ENCODE measurements at regions not wholly inside any gene's neighbourhood (a gene's known extent, or its start where the extent isn't known, plus 50 kb on each side); places are given as distances from the start of the nearest gene placed in this dataset.

DNA sequence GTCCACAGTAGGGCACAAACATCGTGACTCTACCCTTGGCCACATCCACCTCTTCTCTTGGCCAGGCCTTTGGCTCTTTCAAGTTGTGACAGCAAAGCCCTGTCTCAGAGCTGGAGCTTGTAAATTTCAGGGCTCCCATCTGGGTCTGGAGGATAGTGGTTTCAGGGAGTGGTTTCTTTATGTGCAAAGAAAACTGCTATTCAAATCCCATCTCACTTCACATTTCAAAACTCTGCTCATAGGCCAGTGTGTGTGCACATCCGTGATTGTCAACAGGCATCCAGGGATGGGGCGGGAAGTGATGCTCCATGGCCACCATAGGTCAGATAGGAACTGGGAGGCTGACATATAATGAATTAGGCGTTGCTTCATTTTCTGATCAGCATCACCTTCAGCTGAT is 107.8 kb upstream of the IL12B start:
- Histone ChIP-seq H3K4me3 (no peak overlapping the region), H3K27me3 (no peaks in the 10 kb centered on the region), H3K27ac (no peak overlapping the region), H3K4me1 (peaks cover 0 to 24% (median 0%) of the 10 kb centered on the region in 9 donors), H3K9me3 (no peaks in the 10 kb centered on the region), H3K36me3 (no peaks in the 10 kb centered on the region)
- WGBS, 2 donors: 76 to 92% methylated on average over 4 of the region's 4 CpGs
- TF ChIP-seq, protein P1, sequence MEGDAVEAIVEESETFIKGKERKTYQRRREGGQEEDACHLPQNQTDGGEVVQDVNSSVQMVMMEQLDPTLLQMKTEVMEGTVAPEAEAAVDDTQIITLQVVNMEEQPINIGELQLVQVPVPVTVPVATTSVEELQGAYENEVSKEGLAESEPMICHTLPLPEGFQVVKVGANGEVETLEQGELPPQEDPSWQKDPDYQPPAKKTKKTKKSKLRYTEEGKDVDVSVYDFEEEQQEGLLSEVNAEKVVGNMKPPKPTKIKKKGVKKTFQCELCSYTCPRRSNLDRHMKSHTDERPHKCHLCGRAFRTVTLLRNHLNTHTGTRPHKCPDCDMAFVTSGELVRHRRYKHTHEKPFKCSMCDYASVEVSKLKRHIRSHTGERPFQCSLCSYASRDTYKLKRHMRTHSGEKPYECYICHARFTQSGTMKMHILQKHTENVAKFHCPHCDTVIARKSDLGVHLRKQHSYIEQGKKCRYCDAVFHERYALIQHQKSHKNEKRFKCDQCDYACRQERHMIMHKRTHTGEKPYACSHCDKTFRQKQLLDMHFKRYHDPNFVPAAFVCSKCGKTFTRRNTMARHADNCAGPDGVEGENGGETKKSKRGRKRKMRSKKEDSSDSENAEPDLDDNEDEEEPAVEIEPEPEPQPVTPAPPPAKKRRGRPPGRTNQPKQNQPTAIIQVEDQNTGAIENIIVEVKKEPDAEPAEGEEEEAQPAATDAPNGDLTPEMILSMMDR (IDR thresholded peaks at IDR 0.05): no peak
- DNase-seq: no peak
- intact Hi-C loops (cut with DNase I): loop anchor here in 1 of 10 donors (5.0 kb wide), 1 partner anchor 106 kb away; the partner anchor contains the start of gene IL12B
- ATAC-seq: no peak

DNA sequence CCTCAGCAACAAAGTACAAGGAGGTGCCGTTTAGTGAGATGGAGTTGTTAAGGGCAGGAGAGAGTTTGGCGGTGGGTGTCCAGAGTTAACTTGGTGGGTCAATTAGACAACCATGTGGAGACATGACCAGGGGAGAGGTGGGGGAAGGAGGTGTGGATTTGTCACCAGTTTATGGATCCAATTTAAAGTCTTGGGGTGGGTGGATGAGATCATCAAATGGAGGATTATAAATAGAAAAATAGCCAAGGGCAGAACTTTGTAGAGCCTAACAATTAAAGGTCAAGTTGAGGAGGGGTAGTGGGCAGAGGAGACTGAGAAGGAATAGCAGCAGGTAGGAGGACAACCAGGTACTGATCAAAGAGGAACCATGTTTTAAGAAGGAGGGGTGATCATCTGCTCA is 108.7 kb upstream of the IL12B start:
- 92 to 96% methylated on average over 2 of the region's 2 CpGs for WGBS, 2 donors
- intact Hi-C loops (cut with DNase I): loop anchor here in 1 of 10 donors (5.0 kb wide), 1 partner anchor 107 kb away; the partner anchor contains the start of gene IL12B

DNA sequence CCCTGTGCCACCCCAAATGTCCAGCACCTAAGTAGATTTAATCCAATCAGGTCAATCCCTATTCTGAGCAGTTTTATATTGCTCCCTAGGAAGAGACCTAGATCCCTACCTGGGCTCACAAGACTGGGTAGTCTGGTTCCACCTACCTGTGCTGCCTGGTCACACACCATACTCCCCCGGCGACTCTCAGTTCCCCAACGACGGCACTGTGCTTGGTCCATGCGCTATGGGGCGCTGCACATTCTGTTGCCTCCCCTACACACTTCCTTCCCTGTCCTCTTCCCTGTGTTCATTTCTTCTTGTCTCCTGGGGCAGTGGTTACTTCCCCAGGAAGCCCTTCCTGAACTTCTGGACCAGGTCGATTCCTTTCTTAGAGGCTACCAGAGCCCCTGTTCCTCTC is 109.9 kb upstream of the IL12B start:
- no peak overlapping the region for H3K4me3 ChIP-seq
- WGBS, 2 donors: 71 to 72% methylated on average over 7 of the region's 7 CpGs
- intact Hi-C loops (cut with DNase I): loop anchor here in 8 of 10 donors (5.0 to 10.0 kb wide), 8 partner anchors 215 to 547 kb away; partner anchors contain the start of gene ADRA1B (in 4 of the 8)
- no peaks in the 10 kb centered on the region for H3K36me3 ChIP-seq
- DNase-seq (no peak), ATAC-seq (no peak)
- TF ChIP-seq, protein P1 (IDR thresholded peaks at IDR 0.05): no peak
- H3K4me1 ChIP-seq: peaks cover 0 to 24% (median 0%) of the 10 kb centered on the region in 9 donors
- no peaks in the 10 kb centered on the region for H3K27me3 ChIP-seq
- H3K9me3 ChIP-seq: no peaks in the 10 kb centered on the region
- H3K27ac ChIP-seq: no peak overlapping the region

More for the DNA sequence above, 108.7 kb upstream of the IL12B start:
- Histone ChIP-seq H3K4me1 (peaks cover 0 to 24% (median 0%) of the 10 kb centered on the region in 9 donors), H3K36me3 (no peaks in the 10 kb centered on the region), H3K27me3 (no peaks in the 10 kb centered on the region), H3K9me3 (no peaks in the 10 kb centered on the region), H3K27ac (no peak overlapping the region), H3K4me3 (no peak overlapping the region)
- TF ChIP-seq, protein P1 (IDR thresholded peaks at IDR 0.05): no peak
- DNase-seq (no peak), ATAC-seq (no peak)

DNA sequence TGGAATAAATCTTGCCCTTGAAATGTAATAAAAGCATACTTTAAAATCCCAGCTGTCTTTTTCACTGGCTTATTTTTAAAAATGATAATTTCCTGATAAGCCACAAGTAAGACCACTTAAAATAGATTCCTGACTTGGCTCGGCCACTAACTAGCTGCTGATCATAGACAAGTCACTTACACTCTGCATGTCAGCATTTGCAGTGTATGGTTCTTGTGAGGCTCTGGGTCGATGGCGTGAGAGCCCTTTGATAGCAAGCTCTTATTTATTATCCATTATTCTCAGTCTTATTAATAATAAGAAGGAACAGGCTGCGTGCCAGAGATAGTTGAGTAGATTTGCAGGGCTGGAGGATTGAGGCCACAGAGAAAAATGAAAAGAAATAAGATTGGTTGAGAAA is 110.7 kb upstream of the IL12B start:
- no peak overlapping the region for H3K4me3 ChIP-seq
- no peaks in the 10 kb centered on the region for H3K27me3 ChIP-seq
- intact Hi-C loops (cut with DNase I): loop anchor here in 8 of 10 donors (5.0 to 10.0 kb wide), 8 partner anchors 214 to 546 kb away; partner anchors contain the start of gene ADRA1B (in 4 of the 8)
- DNase-seq: no peak
- H3K36me3 ChIP-seq: no peaks in the 10 kb centered on the region
- ATAC-seq: peak in 4 of 8 donors; percentile 42 to 74 (median 69)
- H3K4me1 ChIP-seq: peaks cover 0 to 24% (median 0%) of the 10 kb centered on the region in 9 donors
- TF ChIP-seq, protein P1 (IDR thresholded peaks at IDR 0.05): no peak
- no peaks in the 10 kb centered on the region for H3K9me3 ChIP-seq
- WGBS, 2 donors: 33 to 50% methylated on average over 4 of the region's 4 CpGs
- peak overlapping the region in 5 of 10 donors; percentile 15 to 68 (median 48) for H3K27ac ChIP-seq

Measured in heart right ventricle (tissue), 16 donors.